ENCODE measurements at regions not wholly inside any gene's neighbourhood (a gene's known extent, or its start where the extent isn't known, plus 50 kb on each side); places are given as distances from the start of the nearest gene placed in this dataset.

DNA sequence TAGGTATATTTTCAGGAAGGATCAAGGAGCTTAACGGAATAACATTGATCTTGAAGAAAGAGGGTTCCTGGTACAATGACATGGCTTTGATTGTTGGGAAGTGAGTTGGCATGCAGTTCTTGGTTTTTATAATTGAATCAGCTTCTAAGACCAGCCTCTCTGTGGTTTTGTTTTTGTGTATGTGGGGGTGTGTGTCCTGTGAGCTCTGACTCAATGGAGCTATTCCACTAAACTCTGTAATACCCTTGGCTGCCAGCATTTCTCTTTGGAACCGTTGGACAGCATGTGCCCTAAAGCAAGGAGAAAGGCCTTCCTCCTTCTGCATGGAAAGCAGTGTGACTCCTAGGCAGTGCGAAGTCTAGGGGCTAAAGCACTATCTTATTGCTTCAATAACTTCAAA is 124.8 kb downstream of the EDEM1 start:
- no peak for DNase-seq
- TF ChIP-seq EZH2 (IDR thresholded peaks at IDR 0.05; ENCODE audit: borderline replicate concordance, low read depth, low read length, severe bottlenecking) = no peak
- TF ChIP-seq, protein P1, sequence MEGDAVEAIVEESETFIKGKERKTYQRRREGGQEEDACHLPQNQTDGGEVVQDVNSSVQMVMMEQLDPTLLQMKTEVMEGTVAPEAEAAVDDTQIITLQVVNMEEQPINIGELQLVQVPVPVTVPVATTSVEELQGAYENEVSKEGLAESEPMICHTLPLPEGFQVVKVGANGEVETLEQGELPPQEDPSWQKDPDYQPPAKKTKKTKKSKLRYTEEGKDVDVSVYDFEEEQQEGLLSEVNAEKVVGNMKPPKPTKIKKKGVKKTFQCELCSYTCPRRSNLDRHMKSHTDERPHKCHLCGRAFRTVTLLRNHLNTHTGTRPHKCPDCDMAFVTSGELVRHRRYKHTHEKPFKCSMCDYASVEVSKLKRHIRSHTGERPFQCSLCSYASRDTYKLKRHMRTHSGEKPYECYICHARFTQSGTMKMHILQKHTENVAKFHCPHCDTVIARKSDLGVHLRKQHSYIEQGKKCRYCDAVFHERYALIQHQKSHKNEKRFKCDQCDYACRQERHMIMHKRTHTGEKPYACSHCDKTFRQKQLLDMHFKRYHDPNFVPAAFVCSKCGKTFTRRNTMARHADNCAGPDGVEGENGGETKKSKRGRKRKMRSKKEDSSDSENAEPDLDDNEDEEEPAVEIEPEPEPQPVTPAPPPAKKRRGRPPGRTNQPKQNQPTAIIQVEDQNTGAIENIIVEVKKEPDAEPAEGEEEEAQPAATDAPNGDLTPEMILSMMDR (IDR thresholded peaks at IDR 0.05; ENCODE audit: borderline replicate concordance, extremely low read depth, low read length, poor library complexity, severe bottlenecking) = no peak
- H3K4me1 ChIP-seq (ENCODE audit: insufficient read depth, low read length) = no peaks in the 10 kb centered on the region

DNA sequence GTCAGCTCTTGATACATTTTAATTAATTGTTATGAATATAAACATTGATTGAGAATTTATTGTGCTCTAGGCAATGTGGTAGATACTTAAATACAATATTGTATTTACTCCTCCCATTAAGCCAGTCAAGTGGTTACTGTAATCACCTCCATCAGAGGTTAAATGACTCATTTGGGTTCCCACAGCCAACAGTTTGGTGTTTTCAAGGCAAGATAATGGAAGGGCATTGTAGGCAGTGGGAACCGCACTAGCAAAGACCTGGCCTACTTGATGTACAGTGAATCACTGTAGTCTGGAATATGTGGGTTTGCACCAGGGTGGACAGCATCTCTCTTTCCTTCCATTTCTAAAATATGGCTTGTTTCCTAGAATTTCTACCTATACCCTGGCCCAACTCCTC is 127.4 kb downstream of the EDEM1 start:
- H2AFZ ChIP-seq (ENCODE audit: low read depth, low read length) = no peak overlapping the region
- peaks cover 8% of the 10 kb centered on the region for H3K27me3 ChIP-seq (ENCODE audit: insufficient read depth, low read length, poor library complexity)
- no peaks in the 10 kb centered on the region for H3K9me3 ChIP-seq (ENCODE audit: insufficient read depth, low read length, severe bottlenecking)
- no peak for ATAC-seq (ENCODE audit: insufficient read depth, low read depth)
- no peak overlapping the region for H3K9ac ChIP-seq (ENCODE audit: low read depth, low read length)
- H3K4me1 ChIP-seq (ENCODE audit: insufficient read depth, low read length) = no peaks in the 10 kb centered on the region
- H3K4me2 ChIP-seq (ENCODE audit: insufficient read depth, low read length) = no peak overlapping the region
- no peaks in the 10 kb centered on the region for H3K36me3 ChIP-seq (ENCODE audit: insufficient read depth, low read length)
- DNase-seq = no peak
- no peaks in the 10 kb centered on the region for H3K79me2 ChIP-seq (ENCODE audit: insufficient read depth, low read length)
- no peak overlapping the region for H3K4me3 ChIP-seq (ENCODE audit: low read depth in 1 of 2, low read length in 2 of 2)
- H4K20me1 ChIP-seq (ENCODE audit: insufficient read depth, low read length) = no peaks in the 10 kb centered on the region
- H3K27ac ChIP-seq (ENCODE audit: low read length) = no peak overlapping the region
- TF ChIP-seq, protein P1 (IDR thresholded peaks at IDR 0.05; ENCODE audit: borderline replicate concordance, extremely low read depth, low read length, poor library complexity, severe bottlenecking) = no peak
- no peak for TF ChIP-seq EZH2 (IDR thresholded peaks at IDR 0.05; ENCODE audit: borderline replicate concordance, low read depth, low read length, severe bottlenecking)

More for the DNA sequence above, 124.8 kb downstream of the EDEM1 start:
- Histone ChIP-seq H2AFZ (ENCODE audit: low read depth, low read length) (no peak overlapping the region), H3K36me3 (ENCODE audit: insufficient read depth, low read length) (no peaks in the 10 kb centered on the region), H3K4me2 (ENCODE audit: insufficient read depth, low read length) (no peak overlapping the region), H3K79me2 (ENCODE audit: insufficient read depth, low read length) (no peaks in the 10 kb centered on the region), H4K20me1 (ENCODE audit: insufficient read depth, low read length) (no peaks in the 10 kb centered on the region), H3K27ac (ENCODE audit: low read length) (no peak overlapping the region), H3K9ac (ENCODE audit: low read depth, low read length) (no peak overlapping the region), H3K9me3 (ENCODE audit: insufficient read depth, low read length, severe bottlenecking) (no peaks in the 10 kb centered on the region), H3K4me3 (ENCODE audit: low read depth in 1 of 2, low read length in 2 of 2) (no peak overlapping the region), H3K27me3 (ENCODE audit: insufficient read depth, low read length, poor library complexity) (peaks cover 5% of the 10 kb centered on the region)
- ATAC-seq (ENCODE audit: insufficient read depth, low read depth) = no peak

DNA sequence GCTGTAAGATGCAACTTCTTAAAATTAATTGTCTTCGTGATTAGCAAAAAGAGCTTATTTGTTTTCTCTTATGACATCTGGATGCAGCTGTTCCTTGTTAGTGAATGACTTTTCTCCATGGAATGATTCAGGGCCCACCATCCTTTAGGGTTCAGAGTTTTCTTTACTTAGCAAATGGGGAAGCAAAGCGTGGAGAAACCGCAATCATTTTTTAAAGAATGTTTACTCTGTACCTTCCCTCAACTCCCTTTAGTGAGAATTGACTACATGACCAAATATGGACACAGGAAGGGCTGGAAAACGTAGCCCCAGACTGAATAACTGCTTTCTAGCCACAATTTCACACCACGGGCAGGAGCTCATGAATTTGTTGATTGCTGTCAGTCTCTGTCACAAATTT is 130.1 kb downstream of the EDEM1 start:
- Histone ChIP-seq H3K27me3 (ENCODE audit: insufficient read depth, low read length, poor library complexity) (peaks cover 11% of the 10 kb centered on the region), H3K9me3 (ENCODE audit: insufficient read depth, low read length, severe bottlenecking) (no peaks in the 10 kb centered on the region), H4K20me1 (ENCODE audit: insufficient read depth, low read length) (no peaks in the 10 kb centered on the region), H2AFZ (ENCODE audit: low read depth, low read length) (no peak overlapping the region), H3K4me1 (ENCODE audit: insufficient read depth, low read length) (no peaks in the 10 kb centered on the region), H3K9ac (ENCODE audit: low read depth, low read length) (no peak overlapping the region), H3K4me3 (ENCODE audit: low read depth in 1 of 2, low read length in 2 of 2) (no peak overlapping the region), H3K36me3 (ENCODE audit: insufficient read depth, low read length) (no peaks in the 10 kb centered on the region), H3K27ac (ENCODE audit: low read length) (no peak overlapping the region), H3K79me2 (ENCODE audit: insufficient read depth, low read length) (no peaks in the 10 kb centered on the region), H3K4me2 (ENCODE audit: insufficient read depth, low read length) (no peak overlapping the region)
- no peak for DNase-seq
- TF ChIP-seq, protein P1 (IDR thresholded peaks at IDR 0.05; ENCODE audit: borderline replicate concordance, extremely low read depth, low read length, poor library complexity, severe bottlenecking) = no peak
- no peak for TF ChIP-seq EZH2 (IDR thresholded peaks at IDR 0.05; ENCODE audit: borderline replicate concordance, low read depth, low read length, severe bottlenecking)
- no peak for ATAC-seq (ENCODE audit: insufficient read depth, low read depth)

DNA sequence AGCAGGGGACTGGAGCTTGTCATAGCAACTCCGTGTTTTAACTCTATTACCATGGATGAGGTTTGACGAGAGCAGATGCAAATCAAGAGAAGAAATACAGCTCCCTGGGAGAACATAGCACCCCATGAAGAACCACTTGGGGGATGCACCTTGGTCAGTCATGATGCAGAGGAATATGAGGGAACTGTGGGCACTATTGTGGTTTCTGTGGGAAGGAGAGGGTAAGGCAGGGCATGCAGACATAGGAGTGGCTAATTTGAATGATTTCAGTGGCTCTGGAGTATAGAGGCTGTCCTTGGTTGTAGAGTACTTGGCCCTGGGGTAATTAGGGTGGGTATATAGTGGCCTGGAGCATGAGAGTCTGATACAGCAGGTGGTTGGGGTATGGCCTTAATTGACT is 131.9 kb downstream of the EDEM1 start:
- DNase-seq (no peak), ATAC-seq (ENCODE audit: insufficient read depth, low read depth) (no peak)
- Histone ChIP-seq H3K27me3 (ENCODE audit: insufficient read depth, low read length, poor library complexity) (peaks cover 15% of the 10 kb centered on the region), H3K79me2 (ENCODE audit: insufficient read depth, low read length) (no peaks in the 10 kb centered on the region), H3K9ac (ENCODE audit: low read depth, low read length) (no peak overlapping the region), H3K27ac (ENCODE audit: low read length) (no peak overlapping the region), H2AFZ (ENCODE audit: low read depth, low read length) (no peak overlapping the region), H4K20me1 (ENCODE audit: insufficient read depth, low read length) (no peaks in the 10 kb centered on the region), H3K4me1 (ENCODE audit: insufficient read depth, low read length) (no peaks in the 10 kb centered on the region), H3K9me3 (ENCODE audit: insufficient read depth, low read length, severe bottlenecking) (no peaks in the 10 kb centered on the region), H3K36me3 (ENCODE audit: insufficient read depth, low read length) (no peaks in the 10 kb centered on the region), H3K4me2 (ENCODE audit: insufficient read depth, low read length) (no peak overlapping the region), H3K4me3 (ENCODE audit: low read depth in 1 of 2, low read length in 2 of 2) (no peak overlapping the region)
- TF ChIP-seq, protein P1 (IDR thresholded peaks at IDR 0.05; ENCODE audit: borderline replicate concordance, extremely low read depth, low read length, poor library complexity, severe bottlenecking) = no peak
- TF ChIP-seq EZH2 (IDR thresholded peaks at IDR 0.05; ENCODE audit: borderline replicate concordance, low read depth, low read length, severe bottlenecking) = no peak

Measured in DND-41 (cell line).